GM21576 (cell line): ENCODE measurements at regions not wholly inside any gene's neighbourhood (a gene's known extent, or its start where the extent isn't known, plus 50 kb on each side); places are given as distances from the start of the nearest gene placed in this dataset.
"Not testable (repeated sequence)": the region's sequence is repeated elsewhere in the genome, so short reads cannot be mapped to it uniquely, and the experiment has no call there.

Experiments
- ATAC-seq: cut with Tn5 transposase; IDR thresholded peaks from one replicate; pipeline ENCODE4 v1.9.1; 2021; ENCODE audit warnings: mild to moderate bottlenecking, moderate library complexity; ENCODE audit not compliant: unreplicated experiment

DNA sequence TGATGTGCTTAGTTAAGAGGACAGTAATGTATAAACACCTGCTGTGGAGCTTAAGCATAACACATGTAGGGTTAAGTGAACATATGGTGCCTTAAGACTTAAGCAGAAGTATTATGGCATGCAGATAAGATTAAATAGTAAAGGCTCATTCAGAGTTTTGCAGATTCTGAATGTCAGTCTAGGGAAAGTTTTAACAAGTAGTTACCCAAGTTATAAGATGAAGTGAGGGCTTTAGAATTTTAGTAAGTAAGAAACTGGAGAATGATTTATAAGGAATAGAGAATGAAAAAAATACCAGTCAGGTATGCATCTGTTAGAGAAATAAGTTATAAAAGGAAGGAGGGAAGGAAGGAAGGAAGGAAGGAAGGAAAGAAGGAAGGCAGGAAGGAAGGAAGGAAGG is 902.1 kb downstream of the TRAM1L1 start:
- ATAC-seq = no peak

DNA sequence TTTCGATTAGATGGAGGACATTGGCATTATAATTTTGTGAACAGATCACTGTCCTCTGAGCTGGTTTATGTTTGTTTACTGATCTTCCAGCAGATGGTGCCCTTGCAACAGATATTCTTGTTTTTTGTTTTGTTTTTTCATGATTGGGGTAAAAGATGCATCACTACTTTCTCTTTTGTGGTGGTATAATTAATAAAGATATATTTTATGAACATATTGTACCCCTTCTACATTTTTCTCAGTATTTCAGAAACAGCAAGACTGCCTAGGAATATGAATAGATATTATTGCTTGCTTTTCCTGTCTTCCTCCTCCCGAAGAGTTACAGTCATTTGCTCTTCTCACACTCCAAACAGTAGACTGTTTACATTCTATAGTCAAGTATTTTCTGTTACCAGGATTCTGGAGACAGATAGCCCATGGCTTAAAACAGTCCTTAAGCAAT is 905.2 kb downstream of the TRAM1L1 start:
- no peak for ATAC-seq

GRCh38 chr4:116151371-116151770 is 934.0 kb downstream of the TRAM1L1 start:
- ATAC-seq = not testable (repeated sequence)

GRCh38 chr4:116150152-116150551 is 935.2 kb downstream of the TRAM1L1 start:
- no peak for ATAC-seq

- ATAC-seq = no peak
Measured at GRCh38 chr4:116143198-116143597, 942.2 kb downstream of the TRAM1L1 start.

- ATAC-seq = no peak
Measured at GRCh38 chr4:116132946-116133345, 952.4 kb downstream of the TRAM1L1 start.

- no peak for ATAC-seq
Measured at GRCh38 chr4:116126794-116127193, 958.6 kb downstream of the TRAM1L1 start.

GRCh38 chr4:116122124-116122523 is 963.3 kb downstream of the TRAM1L1 start:
- ATAC-seq = no peak

- ATAC-seq = no peak
Measured at GRCh38 chr4:116118221-116118620, 967.2 kb downstream of the TRAM1L1 start.

DNA sequence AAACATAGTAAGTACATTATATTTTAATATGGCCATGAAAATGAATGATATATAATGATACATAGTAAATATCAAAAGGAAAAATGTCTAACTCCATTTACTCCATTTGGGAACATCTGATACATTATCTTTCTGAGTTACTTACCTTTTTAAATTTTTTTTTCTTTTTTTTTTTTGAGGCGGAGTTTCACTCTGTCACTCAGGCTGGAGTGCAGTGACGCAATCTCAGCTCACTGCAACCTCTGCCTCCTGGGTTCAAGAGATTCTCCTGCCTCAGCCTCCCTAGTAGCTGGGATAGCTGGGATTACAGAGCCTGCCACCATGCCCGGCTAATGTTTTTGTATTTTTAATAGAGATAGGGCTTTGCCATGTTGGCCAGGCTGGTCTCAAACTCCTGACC is 972.5 kb downstream of the TRAM1L1 start:
- ATAC-seq = not testable (repeated sequence)

DNA sequence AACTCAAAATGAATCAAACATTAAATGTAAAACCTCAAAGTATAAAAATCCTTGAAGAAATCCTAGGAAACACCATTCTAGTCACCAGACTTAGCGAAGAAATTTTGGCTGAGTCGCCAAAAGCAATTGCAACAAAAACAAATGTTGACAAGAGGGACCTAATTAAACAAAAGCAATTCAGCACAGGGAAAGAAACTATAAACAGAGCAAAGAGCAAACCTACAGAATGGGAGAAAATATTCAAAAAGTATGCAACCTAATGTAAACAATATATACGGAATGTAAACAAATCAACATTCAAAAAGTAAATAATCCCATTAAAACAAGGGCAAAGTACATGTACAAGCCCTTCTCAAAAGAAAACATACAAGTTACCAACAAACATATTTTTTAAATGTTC is 974.7 kb downstream of the TRAM1L1 start:
- no peak for ATAC-seq

DNA sequence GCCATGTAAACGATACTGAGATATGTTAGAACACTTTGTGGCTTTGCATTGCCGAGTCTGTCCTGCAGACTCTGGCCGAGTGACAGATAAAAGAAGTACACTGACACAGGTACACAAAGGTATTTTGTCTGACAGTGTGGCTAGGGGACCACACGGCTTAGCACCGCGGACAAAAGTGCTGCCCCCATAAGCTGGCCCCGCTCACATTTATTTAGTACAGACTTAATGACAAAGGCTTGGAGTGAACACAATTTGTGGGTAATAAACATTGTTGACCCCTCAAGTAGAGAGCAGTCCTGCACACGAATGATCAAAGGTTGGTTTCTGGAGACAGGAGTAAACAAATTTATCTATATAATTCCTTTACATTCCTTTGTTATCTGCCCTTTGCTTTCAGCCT is 976.8 kb downstream of the TRAM1L1 start:
- no peak for ATAC-seq

DNA sequence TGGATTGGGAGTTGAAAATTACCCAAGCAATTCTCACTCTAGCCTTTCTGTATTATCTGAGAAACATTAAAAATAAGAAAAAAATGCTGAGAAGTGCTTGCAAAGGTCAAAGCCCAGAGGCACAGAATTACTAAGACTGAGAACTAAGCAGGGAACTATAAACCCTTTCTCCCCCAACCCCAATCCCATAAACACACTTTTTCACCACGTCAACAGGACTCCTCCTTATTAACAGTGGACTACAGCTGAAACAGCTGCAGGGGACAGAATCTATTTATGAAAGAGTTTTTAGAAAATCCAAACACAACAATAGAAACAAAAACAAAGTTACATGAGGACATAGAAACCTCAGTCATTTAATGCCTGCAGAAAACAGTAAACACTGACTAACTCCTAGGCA is 984.1 kb downstream of the TRAM1L1 start:
- ATAC-seq = no peak

GRCh38 chr4:116099596-116099995 is 985.8 kb downstream of the TRAM1L1 start:
- no peak for ATAC-seq

DNA sequence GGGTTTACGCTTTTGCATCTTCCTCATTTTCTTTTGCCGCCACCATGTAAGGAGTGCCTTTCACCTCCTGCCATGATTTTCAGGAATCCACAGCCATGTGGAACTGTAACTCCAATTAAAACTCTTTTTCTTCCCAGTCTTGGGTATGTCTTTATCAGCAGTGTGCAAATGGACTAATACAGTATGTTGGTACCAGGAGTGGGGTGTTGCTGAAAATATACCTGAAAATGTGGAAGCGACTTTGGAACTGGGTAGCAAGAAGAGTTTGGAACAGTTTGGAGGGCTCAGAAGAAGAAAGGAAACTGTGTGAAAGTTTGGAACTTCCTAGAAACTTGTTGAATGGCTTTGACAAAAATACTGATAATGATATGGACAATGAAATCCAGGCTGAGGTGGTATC is 983.9 kb upstream of the NDST4 start:
- not testable (repeated sequence) for ATAC-seq

- ATAC-seq = no peak
Measured at GRCh38 chr4:116092961-116093360, 979.5 kb upstream of the NDST4 start.

DNA sequence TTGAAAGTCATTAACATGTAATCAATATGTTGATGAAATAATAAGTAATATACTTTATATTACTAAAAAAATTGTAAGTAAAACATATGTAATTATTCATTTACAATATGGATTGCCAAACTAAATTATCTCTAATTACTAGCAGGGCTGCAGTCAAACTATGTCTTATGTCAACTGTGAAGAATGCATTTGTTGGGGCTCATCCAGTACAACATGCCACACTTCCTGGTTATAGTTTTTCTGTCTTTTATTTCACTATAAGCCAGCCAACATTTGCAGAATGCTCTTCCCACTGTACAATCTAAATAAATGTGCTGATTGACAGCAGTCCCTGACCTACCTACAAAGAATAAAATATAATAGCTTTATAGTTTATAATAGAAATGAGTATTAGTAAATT is 975.4 kb upstream of the NDST4 start:
- ATAC-seq = no peak

DNA sequence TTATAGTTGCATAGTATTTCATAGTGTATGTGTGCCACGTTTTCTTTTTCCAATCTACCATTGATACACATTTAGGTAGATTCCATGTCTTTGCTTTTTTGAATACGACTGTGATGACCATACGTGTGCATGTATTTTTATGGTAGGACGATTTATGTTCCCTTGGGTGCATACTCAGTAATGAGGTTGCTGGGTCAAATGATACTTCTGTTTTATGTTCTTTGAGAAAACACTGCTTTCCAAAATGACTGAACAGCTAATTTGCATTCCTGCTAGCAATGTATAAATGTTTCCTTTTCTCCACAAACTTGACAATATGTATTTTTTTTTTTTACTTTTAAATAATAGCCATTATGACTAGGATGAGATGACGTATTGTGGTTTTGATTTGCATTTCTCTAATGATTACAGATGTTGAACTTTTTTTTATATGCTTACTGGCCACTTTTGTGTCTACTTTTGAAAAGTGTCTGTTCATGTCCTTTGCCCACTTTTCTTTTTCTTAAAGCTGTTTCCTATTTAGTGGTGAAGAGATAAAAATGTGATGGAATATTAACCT is 969.5 kb upstream of the NDST4 start:
- no peak for ATAC-seq

DNA sequence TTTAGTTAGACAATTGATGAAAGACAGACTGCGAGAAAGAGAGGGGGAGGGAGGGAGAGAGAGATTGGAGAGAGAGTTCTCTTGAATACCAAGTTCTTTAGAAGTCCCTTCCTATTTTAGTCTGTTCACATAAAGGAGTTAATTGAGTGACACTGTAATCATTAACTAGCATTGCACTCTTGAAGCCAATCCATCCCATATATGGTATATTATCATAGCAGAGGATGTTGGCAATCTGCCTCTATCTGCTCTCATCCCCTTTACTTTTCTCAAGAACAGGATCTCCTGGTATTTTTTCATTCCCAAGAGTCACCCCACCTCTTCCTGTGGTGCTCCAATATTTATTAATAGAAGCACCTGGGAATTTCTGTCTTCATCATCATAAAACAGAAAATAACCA is 959.6 kb upstream of the NDST4 start:
- ATAC-seq = no peak

GRCh38 chr4:116070283-116070682 is 956.9 kb upstream of the NDST4 start:
- ATAC-seq = no peak

- ATAC-seq = no peak
Measured at GRCh38 chr4:116066711-116067245, 953.4 kb upstream of the NDST4 start.

- no peak for ATAC-seq
Measured at GRCh38 chr4:116064331-116064730, 950.9 kb upstream of the NDST4 start.

- no peak for ATAC-seq
Measured at GRCh38 chr4:116059361-116059760, 945.9 kb upstream of the NDST4 start.
